ENCODE measurements at regions not wholly inside any gene's neighbourhood (a gene's known extent, or its start where the extent isn't known, plus 50 kb on each side); places are given as distances from the start of the nearest gene placed in this dataset.
A peak's percentile ranks its signal among the peaks of the same experiment; 100 is the strongest.

GRCh38 chr5:56523790-56524575, 290.9 kb upstream of the ANKRD55 start:
- H4K20me1 ChIP-seq (ENCODE audit: insufficient read depth), result no peaks in the 10 kb centered on the region
- H3K79me2 ChIP-seq (ENCODE audit: insufficient read depth), result no peaks in the 10 kb centered on the region
- no peak for TF ChIP-seq CTCF (IDR thresholded peaks at IDR 0.05)
- TF ChIP-seq MAX (IDR thresholded peaks at IDR 0.05; ENCODE audit: low read depth), result no peak
- no peak for TF ChIP-seq SMC3 (IDR thresholded peaks at IDR 0.05; ENCODE audit: low read depth, low read length)
- TF ChIP-seq FOSL2 (IDR thresholded peaks at IDR 0.05; ENCODE audit: borderline replicate concordance, low read depth), result no peak
- TF ChIP-seq, protein P1, sequence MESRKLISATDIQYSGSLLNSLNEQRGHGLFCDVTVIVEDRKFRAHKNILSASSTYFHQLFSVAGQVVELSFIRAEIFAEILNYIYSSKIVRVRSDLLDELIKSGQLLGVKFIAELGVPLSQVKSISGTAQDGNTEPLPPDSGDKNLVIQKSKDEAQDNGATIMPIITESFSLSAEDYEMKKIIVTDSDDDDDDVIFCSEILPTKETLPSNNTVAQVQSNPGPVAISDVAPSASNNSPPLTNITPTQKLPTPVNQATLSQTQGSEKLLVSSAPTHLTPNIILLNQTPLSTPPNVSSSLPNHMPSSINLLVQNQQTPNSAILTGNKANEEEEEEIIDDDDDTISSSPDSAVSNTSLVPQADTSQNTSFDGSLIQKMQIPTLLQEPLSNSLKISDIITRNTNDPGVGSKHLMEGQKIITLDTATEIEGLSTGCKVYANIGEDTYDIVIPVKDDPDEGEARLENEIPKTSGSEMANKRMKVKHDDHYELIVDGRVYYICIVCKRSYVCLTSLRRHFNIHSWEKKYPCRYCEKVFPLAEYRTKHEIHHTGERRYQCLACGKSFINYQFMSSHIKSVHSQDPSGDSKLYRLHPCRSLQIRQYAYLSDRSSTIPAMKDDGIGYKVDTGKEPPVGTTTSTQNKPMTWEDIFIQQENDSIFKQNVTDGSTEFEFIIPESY (IDR thresholded peaks at IDR 0.05; ENCODE audit: borderline replicate concordance, low read depth), result no peak
- TF ChIP-seq ELF1 (IDR thresholded peaks at IDR 0.05), result no peak
- no peak for TF ChIP-seq POLR2AphosphoS5 (IDR thresholded peaks at IDR 0.05; ENCODE audit: low read depth, low read length)
- no peak for TF ChIP-seq SIN3A (IDR thresholded peaks at IDR 0.05; ENCODE audit: borderline replicate concordance, low read depth, low read length)
- TF ChIP-seq RCOR1 (IDR thresholded peaks at IDR 0.05; ENCODE audit: low read length), result no peak
- no peak for TF ChIP-seq FOXM1 (IDR thresholded peaks at IDR 0.05; ENCODE audit: low read depth)
- no peak for TF ChIP-seq USF1 (IDR thresholded peaks at IDR 0.05; ENCODE audit: borderline replicate concordance, low read depth)
- no peak for TF ChIP-seq GABPA (IDR thresholded peaks at IDR 0.05; ENCODE audit: low read depth)
- TF ChIP-seq EP300 (IDR thresholded peaks at IDR 0.05; ENCODE audit: borderline replicate concordance in 1 of 2, low read depth in 1 of 2, low read length in 1 of 2), result no peak
- TF ChIP-seq CHD2 (IDR thresholded peaks at IDR 0.05; ENCODE audit: low read length, partially characterized antibody), result no peak
- TF ChIP-seq NFIC (IDR thresholded peaks at IDR 0.05; ENCODE audit: borderline replicate concordance), result no peak
- TF ChIP-seq TAF1 (IDR thresholded peaks at IDR 0.05; ENCODE audit: borderline replicate concordance, low read depth, low read length), result no peak
- TF ChIP-seq FOXJ3 (CRISPR knock-in tag; IDR thresholded peaks at IDR 0.05), result no peak
- TF ChIP-seq USF2 (IDR thresholded peaks at IDR 0.05; ENCODE audit: borderline replicate concordance, low read depth, low read length), result no peak
- no peaks in the 10 kb centered on the region for H3K27me3 ChIP-seq (ENCODE audit: insufficient read depth)
- H3K4me2 ChIP-seq, result no peak overlapping the region
- H3K9ac ChIP-seq, result no peak overlapping the region
- no peaks in the 10 kb centered on the region for H3F3A ChIP-seq (replicated peaks; ENCODE audit: insufficient read depth)
- no peaks in the 10 kb centered on the region for H3K9me3 ChIP-seq
- POLR2A ChIA-PET, result no interaction called here
- no peaks in the 10 kb centered on the region for H3K9me2 ChIP-seq
- H3K4me1 ChIP-seq (ENCODE audit: control insufficient read depth in 1 of 2, insufficient read depth in 2 of 2, low read depth in 1 of 2, low read length in 1 of 2), result peaks cover 0 to 10% of the 10 kb centered on the region in 2 experiments; a peak in 2 of 4 replicates
- CTCF ChIA-PET, result interaction anchor here (1.0 to 1.1 kb wide), 2 partner anchors 9 to 17 kb away, joined by 3 read pairs; no protein-coding TSS in a partner anchor
- H3K27ac ChIP-seq (ENCODE audit: low read depth in 2 of 2, low read length in 1 of 2), result peak overlapping the region in 1 of 2 experiments; percentile 11; a peak in 1 of 4 replicates
- no peak overlapping the region for H2AFZ ChIP-seq (ENCODE audit: low read depth)
- H3K4me3 ChIP-seq (ENCODE audit: low read depth in 2 of 2, low read length in 1 of 2), result no peak overlapping the region
- DNase-seq, result peak; percentile 34
- WGBS (ENCODE audit: low lambda C conversion rate), result 70% methylated on average over 6 of the region's 6 CpGs
- H3K36me3 ChIP-seq (replicated peaks in 1 of 2; ENCODE audit: control insufficient read depth in 1 of 2, insufficient read depth in 2 of 2, low read length in 1 of 2), result no peaks in the 10 kb centered on the region
